Common myeloid progenitor, CD34-positive (primary cell): ENCODE measurements at regions not wholly inside any gene's neighbourhood (a gene's known extent, or its start where the extent isn't known, plus 50 kb on each side); places are given as distances from the start of the nearest gene placed in this dataset.

Experiments used
- CTCF ChIA-PET: fragments of 350-600 bp; sonication (Branson Sonifier 250); formaldehyde crosslinking; loops from one replicate; lab custom pipeline; 2021; ENCODE audit warnings: antibody characterized with exemption; lab: Charles Lee
- POLR2A ChIA-PET: fragments of 350-600 bp; sonication (Branson Sonifier 250); formaldehyde crosslinking; loops from one replicate; lab custom pipeline; 2021; ENCODE audit warnings: antibody characterized with exemption; lab: Charles Lee
- DNase-seq, 3 donors: peaks; one replicate each; pipeline versions ENCODE4 v3.0.0 to v3.0.0-alpha.2; 2013
- H3K27ac ChIP-seq, 2 experiments: 1 replicate in 1 of 2; 2 replicates in 1 of 2; pipeline ENCODE4 v1.7.0; 2013; ENCODE audit warnings: inconsistent platforms in 2 of 2, low read length in 2 of 2, mild to moderate bottlenecking in 2 of 2, low read depth in 1 of 2, moderate library complexity in 1 of 2; ENCODE audit not compliant: severe bottlenecking in 2 of 2, insufficient read depth in 1 of 2, poor library complexity in 1 of 2
- H3K27me3 ChIP-seq, 5 experiments: replicated peaks in 2 of 5; 1 replicate in 3 of 5; 2 replicates in 2 of 5; pipeline versions ENCODE4 v1.6.1 to v1.7.0; 2013; ENCODE audit warnings: low read length in 4 of 5, mild to moderate bottlenecking in 2 of 5, moderate library complexity in 2 of 5, inconsistent platforms in 1 of 5; ENCODE audit not compliant: insufficient read depth in 5 of 5, control insufficient read depth in 4 of 5
- H3K36me3 ChIP-seq, 4 experiments: 1 replicate in 2 of 4; 2 replicates in 2 of 4; pipeline versions ENCODE4 v1.6.1 to v1.7.0; 2013; ENCODE audit warnings: low read length in 3 of 4, control low read depth in 1 of 4, mild to moderate bottlenecking in 1 of 4; ENCODE audit not compliant: control insufficient read depth in 4 of 4, insufficient read depth in 4 of 4
- H3K4me1 ChIP-seq, 4 experiments: 1 replicate in 3 of 4; 2 replicates in 1 of 4; pipeline versions ENCODE4 v1.6.1 to v1.7.1; 2013; ENCODE audit warnings: low read length in 3 of 4, mild to moderate bottlenecking in 3 of 4, control low read depth in 1 of 4, inconsistent platforms in 1 of 4, moderate library complexity in 1 of 4; ENCODE audit not compliant: control insufficient read depth in 4 of 4, insufficient read depth in 4 of 4; ENCODE audit errors: control extremely low read depth in 1 of 4
- H3K4me3 ChIP-seq, 7 experiments: 1 replicate in 4 of 7; 2 replicates in 3 of 7; pipeline versions ENCODE4 v1.5.1 to v1.7.0; 2013; ENCODE audit warnings: mild to moderate bottlenecking in 7 of 7, low read length in 6 of 7, moderate library complexity in 6 of 7, inconsistent platforms in 2 of 7, low read depth in 2 of 7, control low read depth in 1 of 7; ENCODE audit not compliant: insufficient read depth in 4 of 7, control insufficient read depth in 1 of 7; ENCODE audit errors: extremely low read depth in 1 of 7
- H3K9me3 ChIP-seq, 5 experiments: 1 replicate in 4 of 5; 2 replicates in 1 of 5; pipeline versions ENCODE4 v1.6.1 to v1.7.1; 2013; ENCODE audit warnings: low read length in 4 of 5, mild to moderate bottlenecking in 2 of 5, inconsistent platforms in 1 of 5, low read depth in 1 of 5, moderate library complexity in 1 of 5; ENCODE audit not compliant: control insufficient read depth in 4 of 5, insufficient read depth in 2 of 5; ENCODE audit errors: control extremely low read depth in 1 of 5
- WGBS: methylation state at CpG from one replicate; pipeline ENCODE4 v1.1.5; 2013; ENCODE audit not compliant: insufficient coverage; 5-methylcytosine and 5-hydroxymethylcytosine counted together

- no peaks in the 10 kb centered on the region for H3K27me3 ChIP-seq
- no peak overlapping the region for H3K27ac ChIP-seq
- H3K4me1 ChIP-seq, result no peaks in the 10 kb centered on the region
- H3K9me3 ChIP-seq, result peaks cover 0 to 14% (median 9%) of the 10 kb centered on the region in 5 experiments
- WGBS, result 82% methylated on average over 2 of the region's 7 CpGs
- ChIA-PET POLR2A (no interaction called here), CTCF (no interaction called here)
- no peak for DNase-seq
- H3K36me3 ChIP-seq, result no peaks in the 10 kb centered on the region
- H3K4me3 ChIP-seq, result no peak overlapping the region
These were observed 202.8 kb upstream of the AKR1E2 start for GRCh38 chr10:4623200-4623599.

- POLR2A ChIA-PET, result no interaction called here
- Histone ChIP-seq H3K4me3 (no peak overlapping the region), H3K4me1 (no peaks in the 10 kb centered on the region), H3K27ac (no peak overlapping the region), H3K27me3 (no peaks in the 10 kb centered on the region), H3K9me3 (peaks cover 0 to 13% (median 3%) of the 10 kb centered on the region in 5 experiments), H3K36me3 (no peaks in the 10 kb centered on the region)
- CTCF ChIA-PET, result no interaction called here
- 100% methylated on average over 2 of the region's 2 CpGs for WGBS
- DNase-seq, result no peak
These were observed 203.6 kb upstream of the AKR1E2 start for GRCh38 chr10:4622384-4622783.

GRCh38 chr10:4617589-4617988 is 208.4 kb upstream of the AKR1E2 start:
- no peak overlapping the region for H3K4me3 ChIP-seq
- DNase-seq, result no peak
- H3K27me3 ChIP-seq, result no peaks in the 10 kb centered on the region
- ChIA-PET CTCF (interaction anchor here (1.3 kb wide), 1 partner anchor 259 kb away, joined by 4 read pairs; no protein-coding TSS in a partner anchor), POLR2A (no interaction called here)
- H3K9me3 ChIP-seq, result peaks cover 0 to 23% (median 8%) of the 10 kb centered on the region in 5 experiments
- H3K27ac ChIP-seq, result no peak overlapping the region
- H3K4me1 ChIP-seq, result no peaks in the 10 kb centered on the region
- no peaks in the 10 kb centered on the region for H3K36me3 ChIP-seq
- WGBS, result no CpG with 5 or more reads among the region's 1 CpG

GRCh38 chr10:4615042-4615441 is 211.0 kb upstream of the AKR1E2 start:
- H3K27ac ChIP-seq, result no peak overlapping the region
- WGBS, result no CpG with 5 or more reads among the region's 1 CpG
- H3K4me1 ChIP-seq, result no peaks in the 10 kb centered on the region
- H3K9me3 ChIP-seq, result peaks cover 0 to 21% (median 8%) of the 10 kb centered on the region in 5 experiments
- H3K36me3 ChIP-seq, result no peaks in the 10 kb centered on the region
- no peaks in the 10 kb centered on the region for H3K27me3 ChIP-seq
- ChIA-PET CTCF (no interaction called here), POLR2A (no interaction called here)
- no peak overlapping the region for H3K4me3 ChIP-seq
- DNase-seq, result no peak

- Histone ChIP-seq H3K4me3 (no peak overlapping the region), H3K27me3 (no peaks in the 10 kb centered on the region), H3K27ac (no peak overlapping the region), H3K9me3 (no peaks in the 10 kb centered on the region), H3K4me1 (no peaks in the 10 kb centered on the region), H3K36me3 (no peaks in the 10 kb centered on the region)
- no peak for DNase-seq
- POLR2A ChIA-PET, result no interaction called here
- WGBS, result no CpG with 5 or more reads among the region's 1 CpG
- CTCF ChIA-PET, result no interaction called here
These were observed 216.8 kb upstream of the AKR1E2 start for GRCh38 chr10:4609251-4609650.

GRCh38 chr10:4607681-4608080 is 218.3 kb upstream of the AKR1E2 start:
- DNase-seq, result no peak
- WGBS, result 96% methylated on average over 12 of the region's 13 CpGs
- no peaks in the 10 kb centered on the region for H3K9me3 ChIP-seq
- CTCF ChIA-PET, result no interaction called here
- POLR2A ChIA-PET, result no interaction called here
- H3K27ac ChIP-seq, result no peak overlapping the region
- H3K36me3 ChIP-seq, result no peaks in the 10 kb centered on the region
- H3K4me1 ChIP-seq, result no peaks in the 10 kb centered on the region
- no peaks in the 10 kb centered on the region for H3K27me3 ChIP-seq
- no peak overlapping the region for H3K4me3 ChIP-seq

- Histone ChIP-seq H3K9me3 (no peaks in the 10 kb centered on the region), H3K4me3 (no peak overlapping the region), H3K27me3 (no peaks in the 10 kb centered on the region), H3K4me1 (no peaks in the 10 kb centered on the region), H3K36me3 (no peaks in the 10 kb centered on the region), H3K27ac (no peak overlapping the region)
- POLR2A ChIA-PET, result no interaction called here
- DNase-seq, result no peak
- 100% methylated on average over 4 of the region's 6 CpGs for WGBS
- CTCF ChIA-PET, result no interaction called here
These were observed 219.0 kb upstream of the AKR1E2 start for GRCh38 chr10:4606856-4607636.
